Stomach (tissue), 4 donors: ENCODE measurements at regions not wholly inside any gene's neighbourhood (a gene's known extent, or its start where the extent isn't known, plus 50 kb on each side); places are given as distances from the start of the nearest gene placed in this dataset.

ENCODE experiments used
- CTCF ChIP-seq, 7 experiments: fragments of 450-650 bp in 4 of 7; fragments of 200-600 bp in 3 of 7; sonication (generic) in 3 of 7; IDR thresholded peaks; one replicate each; pipeline ENCODE4 v1.5.1; 2016 to 2019; ENCODE audit warnings: antibody characterized with exemption in 7 of 7, control low read depth in 2 of 7, mild to moderate bottlenecking in 1 of 7
- EP300 ChIP-seq: sonication (generic); formaldehyde crosslinking; IDR thresholded peaks from one replicate; pipeline ENCODE4 v1.6.1; 2017; ENCODE audit warnings: antibody characterized with exemption
- POLR2A ChIP-seq, 4 donors: fragments of 450-650 bp; IDR thresholded peaks; one replicate each; pipeline ENCODE4 v1.6.1; 2016; ENCODE audit warnings: antibody characterized with exemption in 4 of 4, control low read depth in 2 of 4, mild to moderate bottlenecking in 1 of 4, moderate library complexity in 1 of 4
- POLR2AphosphoS5 ChIP-seq, 3 donors: sonication (generic); formaldehyde crosslinking; IDR thresholded peaks; one replicate each; pipeline ENCODE4 v1.6.1; 2016; ENCODE audit warnings: antibody characterized with exemption in 3 of 3

DNA sequence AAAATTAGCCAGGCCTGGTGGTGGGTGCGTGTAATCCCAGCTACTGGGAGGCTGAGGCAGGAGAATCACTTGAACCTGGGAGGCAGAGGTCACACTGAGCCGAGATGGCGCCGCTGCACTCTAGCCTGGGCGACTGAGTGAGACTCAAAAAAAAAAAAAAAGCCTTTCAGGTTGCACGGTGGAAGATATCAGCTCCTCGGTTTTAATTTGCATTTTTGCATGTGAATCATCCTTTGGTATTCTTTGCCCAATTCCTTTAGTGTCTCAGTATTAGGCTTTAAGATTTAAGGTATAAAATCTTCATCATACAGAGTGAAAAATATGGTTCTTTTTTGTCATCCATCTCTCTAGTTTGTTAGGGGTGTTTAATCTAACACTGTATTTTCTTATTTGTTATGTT, 173.6 kb upstream of the S1PR3 start:
- TF ChIP-seq CTCF (IDR thresholded peaks at IDR 0.05) (no peak), EP300 (no peak), POLR2AphosphoS5 (IDR thresholded peaks at IDR 0.05) (no peak), POLR2A (IDR thresholded peaks at IDR 0.05) (no peak)
